Mesothelial cell of epicardium (in vitro differentiated cells): ENCODE measurements at regions not wholly inside any gene's neighbourhood (a gene's known extent, or its start where the extent isn't known, plus 50 kb on each side); places are given as distances from the start of the nearest gene placed in this dataset.

ENCODE experiments used
- DNase-seq, 2 experiments: peaks; one replicate each; pipeline ENCODE4 v3.0.0; 2021; ENCODE audit warnings: low spot score in 2 of 2; ENCODE audit not compliant: unreplicated experiment in 2 of 2
- H3K27ac Mint-ChIP-seq: 2 replicates; pipeline ENCODE4 v1.8.0; 2021; ENCODE audit warnings: mixed read lengths
- H3K27me3 Mint-ChIP-seq: 2 replicates; pipeline ENCODE4 v1.8.0; 2021; ENCODE audit warnings: low read depth, mixed read lengths
- H3K36me3 Mint-ChIP-seq: 2 replicates; pipeline ENCODE4 v1.8.0; 2021; ENCODE audit warnings: mixed read lengths
- H3K4me1 Mint-ChIP-seq: 2 replicates; pipeline ENCODE4 v1.8.0; 2021; ENCODE audit warnings: mixed read lengths
- H3K4me3 Mint-ChIP-seq: 2 replicates; pipeline ENCODE4 v1.8.0; 2021; ENCODE audit warnings: mild to moderate bottlenecking, moderate library complexity, mixed read lengths
- H3K9me3 Mint-ChIP-seq: 2 replicates; pipeline ENCODE4 v1.8.0; 2021; ENCODE audit warnings: mixed read lengths
- TF ChIP-seq, protein P1 (sequence below): fragments of 200-600 bp; sonication (generic); IDR thresholded peaks from one replicate; pipeline ENCODE4 v1.5.0; 2021; ENCODE audit warnings: antibody characterized with exemption; ENCODE audit not compliant: unreplicated experiment

DNA sequence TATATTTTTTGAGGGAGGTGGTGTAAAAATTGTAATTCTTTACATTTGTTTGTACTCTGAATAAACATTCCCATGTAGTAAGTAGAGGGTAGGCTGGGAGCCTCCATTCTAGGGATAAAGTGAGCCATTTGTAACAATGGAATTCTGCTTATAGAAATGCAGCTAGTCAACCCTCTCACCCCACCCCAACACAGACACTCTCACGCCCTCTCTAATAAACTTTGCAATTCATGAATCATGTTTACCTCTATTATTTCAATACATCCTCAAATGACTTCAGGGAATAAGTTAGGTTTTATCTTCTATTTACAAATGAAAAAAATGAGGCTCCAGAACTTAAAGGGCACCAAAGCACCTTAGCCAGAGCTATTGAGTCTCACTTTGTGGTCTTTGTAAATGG, 56.5 kb upstream of the PDZRN3 start:
- no peaks in the 10 kb centered on the region for H3K27me3 Mint-ChIP-seq
- no peak for DNase-seq
- H3K4me1 Mint-ChIP-seq, result peaks cover 28% of the 10 kb centered on the region
- H3K27ac Mint-ChIP-seq, result no peak overlapping the region
- H3K4me3 Mint-ChIP-seq, result no peak overlapping the region
- H3K36me3 Mint-ChIP-seq, result no peaks in the 10 kb centered on the region
- peaks cover 3% of the 10 kb centered on the region for H3K9me3 Mint-ChIP-seq
- TF ChIP-seq, protein P1, sequence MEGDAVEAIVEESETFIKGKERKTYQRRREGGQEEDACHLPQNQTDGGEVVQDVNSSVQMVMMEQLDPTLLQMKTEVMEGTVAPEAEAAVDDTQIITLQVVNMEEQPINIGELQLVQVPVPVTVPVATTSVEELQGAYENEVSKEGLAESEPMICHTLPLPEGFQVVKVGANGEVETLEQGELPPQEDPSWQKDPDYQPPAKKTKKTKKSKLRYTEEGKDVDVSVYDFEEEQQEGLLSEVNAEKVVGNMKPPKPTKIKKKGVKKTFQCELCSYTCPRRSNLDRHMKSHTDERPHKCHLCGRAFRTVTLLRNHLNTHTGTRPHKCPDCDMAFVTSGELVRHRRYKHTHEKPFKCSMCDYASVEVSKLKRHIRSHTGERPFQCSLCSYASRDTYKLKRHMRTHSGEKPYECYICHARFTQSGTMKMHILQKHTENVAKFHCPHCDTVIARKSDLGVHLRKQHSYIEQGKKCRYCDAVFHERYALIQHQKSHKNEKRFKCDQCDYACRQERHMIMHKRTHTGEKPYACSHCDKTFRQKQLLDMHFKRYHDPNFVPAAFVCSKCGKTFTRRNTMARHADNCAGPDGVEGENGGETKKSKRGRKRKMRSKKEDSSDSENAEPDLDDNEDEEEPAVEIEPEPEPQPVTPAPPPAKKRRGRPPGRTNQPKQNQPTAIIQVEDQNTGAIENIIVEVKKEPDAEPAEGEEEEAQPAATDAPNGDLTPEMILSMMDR, result no peak

DNA sequence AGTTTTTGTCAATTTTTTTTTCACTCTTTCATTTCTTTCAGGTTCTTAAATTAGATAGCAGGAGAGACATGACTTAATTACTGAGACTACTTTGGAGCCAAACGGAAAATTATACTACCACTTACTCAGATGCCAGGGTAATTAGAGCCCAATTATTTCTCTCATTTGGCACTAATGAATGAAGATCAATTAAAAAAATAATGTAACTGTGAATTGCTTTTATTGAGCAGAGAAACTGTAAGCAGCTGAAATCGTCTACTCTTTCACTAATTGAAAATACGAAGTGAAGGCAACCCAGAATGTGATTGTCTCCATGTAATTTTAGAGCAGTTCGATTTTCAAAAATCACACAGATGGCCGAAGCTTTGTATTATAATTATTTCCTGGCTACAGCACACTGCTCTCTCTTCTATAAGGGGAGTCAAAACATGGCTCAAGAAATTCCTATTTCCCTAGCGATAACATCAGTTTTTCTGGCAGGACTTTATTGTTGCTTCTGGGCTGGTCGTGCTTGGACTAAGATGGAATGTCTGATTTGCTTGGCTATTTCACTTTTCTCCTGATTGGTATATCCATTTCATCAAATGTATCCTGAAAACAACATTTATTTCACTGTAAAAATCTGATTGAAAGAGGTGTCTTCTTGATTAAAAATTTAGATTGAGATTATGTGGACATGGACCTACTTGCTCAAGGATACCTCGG, 55.8 kb upstream of the PDZRN3 start:
- TF ChIP-seq, protein P1, result no peak
- DNase-seq, result no peak
- no peaks in the 10 kb centered on the region for H3K27me3 Mint-ChIP-seq
- peaks cover 3% of the 10 kb centered on the region for H3K9me3 Mint-ChIP-seq
- peak overlapping the region; percentile 10 for H3K27ac Mint-ChIP-seq
- no peaks in the 10 kb centered on the region for H3K36me3 Mint-ChIP-seq
- peaks cover 25% of the 10 kb centered on the region for H3K4me1 Mint-ChIP-seq
- no peak overlapping the region for H3K4me3 Mint-ChIP-seq

DNA sequence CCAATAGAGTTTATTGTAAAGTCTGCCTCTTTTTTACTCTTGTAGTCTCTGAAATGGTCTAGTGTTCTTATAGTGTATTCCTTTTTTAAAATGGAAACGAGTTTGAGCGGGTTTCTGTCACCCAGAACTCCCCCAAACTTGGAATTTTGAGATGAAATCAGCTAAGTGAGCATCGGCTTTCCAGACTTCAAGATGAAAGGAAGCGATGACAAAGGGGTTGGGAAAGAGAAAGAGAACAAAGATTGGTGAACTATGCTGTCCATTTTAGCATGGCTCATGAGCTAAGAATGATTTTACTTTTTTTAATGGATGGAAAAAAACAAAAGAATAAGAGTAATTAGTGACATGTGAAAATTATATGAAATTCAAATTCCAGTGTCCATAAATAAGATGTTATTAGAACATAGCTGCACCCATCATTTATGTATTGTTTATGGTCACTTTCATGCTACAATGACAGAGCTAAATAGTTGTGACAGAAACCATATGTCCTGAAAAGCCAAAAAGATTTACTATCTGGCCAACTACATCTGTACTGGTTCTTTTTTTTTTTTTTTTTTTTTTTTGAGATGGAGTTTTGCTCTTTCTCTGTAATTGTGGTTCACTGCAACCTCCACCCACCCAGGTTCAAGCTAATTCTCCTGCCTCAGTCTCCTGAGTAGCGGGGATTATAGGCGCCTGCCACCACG, 52.7 kb upstream of the PDZRN3 start:
- no peaks in the 10 kb centered on the region for H3K27me3 Mint-ChIP-seq
- H3K36me3 Mint-ChIP-seq, result no peaks in the 10 kb centered on the region
- no peak for DNase-seq
- H3K27ac Mint-ChIP-seq, result no peak overlapping the region
- H3K4me1 Mint-ChIP-seq, result peaks cover 39% of the 10 kb centered on the region
- TF ChIP-seq, protein P1, result no peak
- no peak overlapping the region for H3K4me3 Mint-ChIP-seq
- H3K9me3 Mint-ChIP-seq, result peaks cover 3% of the 10 kb centered on the region
